H1 (cell line): ENCODE measurements at regions not wholly inside any gene's neighbourhood (a gene's known extent, or its start where the extent isn't known, plus 50 kb on each side); places are given as distances from the start of the nearest gene placed in this dataset.
A peak's percentile ranks its signal among the peaks of the same experiment; 100 is the strongest.

Experiments used
- CTCF ChIA-PET: fragments of 300-600 bp; sonication (Branson Sonifier 250); formaldehyde crosslinking; loops from one replicate; lab custom pipeline; 2021; ENCODE audit not compliant: partially characterized antibody; lab: Charles Lee
- POLR2A ChIA-PET: fragments of 300-600 bp; sonication (Branson Sonifier 250); formaldehyde crosslinking; loops from one replicate; lab custom pipeline; 2021; ENCODE audit warnings: inconsistent platforms; ENCODE audit not compliant: partially characterized antibody; lab: Charles Lee
- DNase-seq, 2 experiments: peaks; one replicate each; pipeline versions ENCODE4 v3.0.0 to v3.0.0-alpha.2; 2010 to 2022; ENCODE audit warnings: low spot score in 2 of 2, low read depth in 1 of 2, mixed read lengths in 1 of 2
- FAIRE-seq: peaks from 2 replicates; lab custom pipeline; 2011; peaks lifted over from hg19 to GRCh38; lab: Jason Lieb, UNC
- H2AFZ ChIP-seq: 2 replicates; pipeline ENCODE4 v1.8.1; 2012; ENCODE audit warnings: low read length, inconsistent platforms
- H2AK5ac ChIP-seq: 2 replicates; pipeline ENCODE4 v1.6.1; 2013; ENCODE audit warnings: low read depth, low read length
- H2BK120ac ChIP-seq: replicated peaks from 2 replicates; pipeline ENCODE3; 2013; ENCODE audit warnings: low read depth, low read length, inconsistent platforms
- H2BK12ac ChIP-seq: 2 replicates; pipeline ENCODE4 v1.6.1; 2013; ENCODE audit warnings: low read depth, low read length
- H2BK15ac ChIP-seq: 2 replicates; pipeline ENCODE4 v1.6.1; 2013; ENCODE audit warnings: low read length
- H2BK20ac ChIP-seq: 2 replicates; pipeline ENCODE4 v1.6.1; 2013; ENCODE audit warnings: low read length
- H2BK5ac ChIP-seq: 2 replicates; pipeline ENCODE4 v1.6.1; 2013; ENCODE audit warnings: low read depth, low read length
- H3K14ac ChIP-seq: 2 replicates; pipeline ENCODE4 v1.6.1; 2013; ENCODE audit warnings: inconsistent platforms; ENCODE audit not compliant: insufficient read length
- H3K18ac ChIP-seq: 2 replicates; pipeline ENCODE4 v1.6.1; 2013; ENCODE audit warnings: low read length; ENCODE audit errors: extremely low read depth
- H3K23ac ChIP-seq: 2 replicates; pipeline ENCODE4 v1.6.1; 2013; ENCODE audit warnings: inconsistent platforms; ENCODE audit not compliant: insufficient read length
- H3K23me2 ChIP-seq: 2 replicates; pipeline ENCODE4 v1.6.1; 2013; ENCODE audit warnings: low read depth, low read length
- H3K27ac ChIP-seq: 2 replicates; pipeline ENCODE4 v1.6.1; 2011; ENCODE audit warnings: low read depth, low read length, inconsistent platforms
- H3K27me3 ChIP-seq, 4 experiments: replicated peaks in 1 of 4; 1 replicate in 1 of 4; 2 replicates in 3 of 4; pipeline versions ENCODE4 v1.6.1 to v1.8.1; 2011 to 2013; ENCODE audit warnings: low read length in 3 of 4, mild to moderate bottlenecking in 3 of 4, inconsistent platforms in 2 of 4, mixed read lengths in 2 of 4, moderate library complexity in 1 of 4; ENCODE audit not compliant: control insufficient read depth in 3 of 4, insufficient read depth in 3 of 4; ENCODE audit errors: extremely low read depth in 1 of 4
- H3K36me3 ChIP-seq, 4 experiments: 2 replicates each; pipeline versions ENCODE4 v1.6.1 to v1.8.1; 2011 to 2013; ENCODE audit warnings: mild to moderate bottlenecking in 4 of 4, low read length in 3 of 4, moderate library complexity in 2 of 4, control low read depth in 1 of 4, inconsistent platforms in 1 of 4; ENCODE audit not compliant: insufficient read depth in 4 of 4, control insufficient read depth in 2 of 4
- H3K4ac ChIP-seq: replicated peaks from 2 replicates; pipeline ENCODE3; 2013; ENCODE audit warnings: low read length, low read depth, mixed read lengths, inconsistent platforms; ENCODE audit not compliant: insufficient read length
- H3K4me1 ChIP-seq, 4 experiments: replicated peaks in 1 of 4; 1 replicate in 1 of 4; 2 replicates in 3 of 4; pipeline versions ENCODE4 v1.6.1 to v1.8.1; 2011 to 2013; ENCODE audit warnings: low read length in 3 of 4, inconsistent platforms in 2 of 4, mixed read lengths in 1 of 4; ENCODE audit not compliant: insufficient read depth in 4 of 4, control insufficient read depth in 3 of 4
- H3K4me2 ChIP-seq, 2 experiments: 2 replicates each; pipeline versions ENCODE4 v1.6.1 to v1.8.1; 2011 to 2013; ENCODE audit warnings: low read depth in 2 of 2, low read length in 2 of 2, control low read depth in 1 of 2, inconsistent platforms in 1 of 2, mild to moderate bottlenecking in 1 of 2; ENCODE audit not compliant: insufficient read depth in 1 of 2
- H3K4me3 ChIP-seq, 4 experiments: fragments of 200-600, 300-600 bp in 1 of 4; sonication (generic), shearing (Covaris generic), sonication (Bioruptor Twin) in 1 of 4; 2 replicates each; pipeline versions ENCODE4 v1.5.1 to v1.8.1; 2011 to 2016; ENCODE audit warnings: low read length in 4 of 4, low read depth in 3 of 4, control low read depth in 2 of 4, inconsistent platforms in 2 of 4, mild to moderate bottlenecking in 2 of 4, mixed read lengths in 1 of 4, moderate library complexity in 1 of 4; ENCODE audit not compliant: insufficient read depth in 2 of 4; ENCODE audit errors: extremely low read depth in 1 of 4
- H3K56ac ChIP-seq: replicated peaks from 2 replicates; pipeline ENCODE3; 2013; ENCODE audit warnings: low read depth, mild to moderate bottlenecking, mixed read lengths, low read length, inconsistent platforms; ENCODE audit not compliant: insufficient read length
- H3K79me1 ChIP-seq: 2 replicates; pipeline ENCODE4 v1.6.1; 2013; ENCODE audit warnings: low read depth, low read length, control low read depth
- H3K79me2 ChIP-seq, 2 experiments: 2 replicates each; pipeline versions ENCODE4 v1.6.1 to v1.8.1; 2012 to 2013; ENCODE audit warnings: low read length in 2 of 2, mild to moderate bottlenecking in 2 of 2, inconsistent platforms in 1 of 2; ENCODE audit not compliant: insufficient read depth in 2 of 2, control insufficient read depth in 1 of 2
- H3K9ac ChIP-seq, 4 experiments: replicated peaks in 1 of 4; 1 replicate in 1 of 4; 2 replicates in 3 of 4; pipeline versions ENCODE4 v1.6.1 to v1.8.1; 2011 to 2013; ENCODE audit warnings: low read depth in 3 of 4, low read length in 3 of 4, control low read depth in 2 of 4, mild to moderate bottlenecking in 2 of 4, moderate library complexity in 2 of 4, inconsistent platforms in 1 of 4; ENCODE audit errors: extremely low read depth in 1 of 4
- H3K9me3 ChIP-seq, 2 experiments: 2 replicates each; pipeline versions ENCODE4 v1.6.1 to v1.8.1; 2012 to 2013; ENCODE audit warnings: mild to moderate bottlenecking in 2 of 2, moderate library complexity in 2 of 2, control low read depth in 1 of 2, inconsistent platforms in 1 of 2, low read depth in 1 of 2, low read length in 1 of 2, mixed read lengths in 1 of 2; ENCODE audit not compliant: insufficient read depth in 2 of 2
- H4K20me1 ChIP-seq, 2 experiments: replicated peaks in 1 of 2; 2 replicates each; pipeline versions ENCODE3 to v1.8.1; 2011 to 2013; ENCODE audit warnings: inconsistent platforms in 2 of 2, low read length in 2 of 2, mild to moderate bottlenecking in 1 of 2; ENCODE audit not compliant: insufficient read depth in 2 of 2, control insufficient read depth in 1 of 2
- H4K5ac ChIP-seq: 2 replicates; pipeline ENCODE4 v1.6.1; 2013; ENCODE audit warnings: low read length, low read depth, mixed read lengths, inconsistent platforms; ENCODE audit not compliant: insufficient read length
- H4K8ac ChIP-seq: 2 replicates; pipeline ENCODE4 v1.8.0; 2013; ENCODE audit warnings: mild to moderate bottlenecking, moderate library complexity, low read length, inconsistent platforms; ENCODE audit not compliant: insufficient read depth; ENCODE audit errors: extremely low read depth
- H4K91ac ChIP-seq: replicated peaks from 2 replicates; pipeline ENCODE3; 2013; ENCODE audit warnings: low read length, mixed read lengths, inconsistent platforms; ENCODE audit not compliant: insufficient read length
- CTBP2 ChIP-seq: IDR thresholded peaks from 2 replicates; pipeline ENCODE4 v1.7.0; 2011; ENCODE audit warnings: borderline replicate concordance, mild to moderate bottlenecking, moderate library complexity, mixed read lengths, low read length; ENCODE audit not compliant: insufficient read depth, insufficient read length
- EZH2 ChIP-seq: fragments of 200-600 bp; sonication (generic); IDR thresholded peaks from 2 replicates; pipeline ENCODE4 v1.7.1; 2012; ENCODE audit warnings: low read depth, mild to moderate bottlenecking, moderate library complexity, low read length, inconsistent platforms; ENCODE audit not compliant: severe bottlenecking
- GTF2F1 ChIP-seq: IDR thresholded peaks from 2 replicates; pipeline ENCODE4 v1.6.1; 2012; ENCODE audit warnings: low read depth, low read length, improper control_type of control experiment, borderline replicate concordance
- JUND ChIP-seq: IDR thresholded peaks from 2 replicates; pipeline ENCODE4 v1.6.1; 2011; ENCODE audit warnings: mild to moderate bottlenecking, improper control_type of control experiment, low read length
- KDM1A ChIP-seq: fragments of 200-600, 300-600 bp; sonication (generic); IDR thresholded peaks from 2 replicates; pipeline ENCODE4 v1.7.1; 2016; ENCODE audit warnings: mild to moderate bottlenecking, low read length, borderline replicate concordance
- RAD21 ChIP-seq, 2 experiments: IDR thresholded peaks in 1 of 2; conservative IDR thresholded peaks in 1 of 2; 2 replicates each; pipeline ENCODE4 v1.6.1; 2011; ENCODE audit warnings: low read depth in 2 of 2, low read length in 2 of 2, improper control_type of control experiment in 1 of 2, inconsistent platforms in 1 of 2, mild to moderate bottlenecking in 1 of 2, moderate library complexity in 1 of 2
- RBBP5 ChIP-seq: IDR thresholded peaks from 2 replicates; pipeline ENCODE4 v1.7.1; 2012; ENCODE audit warnings: low read depth, mild to moderate bottlenecking, inconsistent platforms, low read length, moderate library complexity, borderline replicate concordance
- TCF12 ChIP-seq: IDR thresholded peaks from 2 replicates; pipeline ENCODE4 v1.6.1; 2011; ENCODE audit warnings: low read depth, mild to moderate bottlenecking, low read length
- WGBS, 2 experiments: shearing (Covaris generic) in 1 of 2; methylation state at CpG; one replicate each; pipeline versions ENCODE4 v1.1.6 to v1.1.7; 2013 to 2015; ENCODE audit warnings: low lambda C conversion rate in 2 of 2, mixed read lengths in 2 of 2, inconsistent platforms in 1 of 2, low coverage in 1 of 2, missing lambda C conversion rate in 1 of 2; ENCODE audit not compliant: insufficient replicate concordance in 2 of 2, insufficient coverage in 1 of 2, insufficient read length in 1 of 2; ENCODE audit errors: extremely low coverage in 1 of 2, missing lambda C conversion rate in 1 of 2; 5-methylcytosine and 5-hydroxymethylcytosine counted together
- TF ChIP-seq, protein P1 (sequence below): IDR thresholded peaks from 2 replicates; pipeline ENCODE4 v1.6.1; 2011; ENCODE audit warnings: low read length, improper control_type of control experiment
- TF ChIP-seq, protein P2 (sequence below): IDR thresholded peaks from 2 replicates; pipeline ENCODE4 v1.6.1; 2012; ENCODE audit warnings: inconsistent platforms

DNA sequence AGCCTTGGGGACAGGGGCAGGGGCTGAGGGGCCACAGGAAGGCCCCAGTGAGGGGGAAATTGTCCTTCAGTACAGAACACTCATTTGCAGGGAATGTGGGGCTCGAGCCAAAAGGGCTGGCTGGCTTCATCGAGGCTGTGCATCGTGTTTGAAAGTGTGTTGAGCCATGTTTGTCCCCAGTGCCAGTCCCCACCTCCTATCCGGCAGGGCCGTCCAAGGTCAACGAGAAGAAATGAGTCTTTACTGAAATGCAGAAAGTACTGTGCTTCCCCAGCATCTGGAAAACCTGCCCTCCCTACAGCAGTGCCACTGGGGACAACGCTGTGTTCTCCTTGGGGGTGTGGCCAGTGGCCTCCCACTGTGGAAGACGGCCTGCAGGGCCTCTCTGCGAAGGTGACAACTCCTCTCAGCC lies 214.1 kb downstream of the KLF6 start:
- no peak overlapping the region for H3K18ac ChIP-seq
- DNase-seq: no peak
- no peak overlapping the region for H2BK5ac ChIP-seq
- H3K27ac ChIP-seq: no peak overlapping the region
- H2BK20ac ChIP-seq: no peak overlapping the region
- POLR2A ChIA-PET: no interaction called here
- H3K4me3 ChIP-seq: no peak overlapping the region
- no peak overlapping the region for H3K4me2 ChIP-seq
- H4K91ac ChIP-seq: no peak overlapping the region
- WGBS, 2 experiments: 87% methylated on average over 9 of the region's 9 CpGs; no CpG with 5 or more reads in 1 of the 2 experiments
- H3K36me3 ChIP-seq: no peaks in the 10 kb centered on the region
- TF ChIP-seq, protein P1, sequence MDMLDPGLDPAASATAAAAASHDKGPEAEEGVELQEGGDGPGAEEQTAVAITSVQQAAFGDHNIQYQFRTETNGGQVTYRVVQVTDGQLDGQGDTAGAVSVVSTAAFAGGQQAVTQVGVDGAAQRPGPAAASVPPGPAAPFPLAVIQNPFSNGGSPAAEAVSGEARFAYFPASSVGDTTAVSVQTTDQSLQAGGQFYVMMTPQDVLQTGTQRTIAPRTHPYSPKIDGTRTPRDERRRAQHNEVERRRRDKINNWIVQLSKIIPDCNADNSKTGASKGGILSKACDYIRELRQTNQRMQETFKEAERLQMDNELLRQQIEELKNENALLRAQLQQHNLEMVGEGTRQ: no peak
- TF ChIP-seq CTBP2 (no peak), JUND (no peak), GTF2F1 (no peak), TCF12 (no peak), RBBP5 (no peak), KDM1A (no peak), RAD21 (IDR thresholded peaks at IDR 0.05 in 1 of 2, conservative IDR thresholded peaks at IDR 0.05 in 1 of 2; ENCODE audit: low read depth in 2 of 2, low read length in 2 of 2) (no peak), EZH2 (no peak)
- TF ChIP-seq, protein P2, sequence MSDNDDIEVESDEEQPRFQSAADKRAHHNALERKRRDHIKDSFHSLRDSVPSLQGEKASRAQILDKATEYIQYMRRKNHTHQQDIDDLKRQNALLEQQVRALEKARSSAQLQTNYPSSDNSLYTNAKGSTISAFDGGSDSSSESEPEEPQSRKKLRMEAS: no peak
- TF ChIP-seq, all 59 proteins: peak for 0
- Histone ChIP-seq H3K27me3 (no peaks in the 10 kb centered on the region), H3K9me3 (peaks cover 1% of the 10 kb centered on the region in 2 experiments; a peak in 1 of 4 replicates), H4K20me1 (no peaks in the 10 kb centered on the region), H3K4ac (no peak overlapping the region), H2BK120ac (no peak overlapping the region), H2AK5ac (no peak overlapping the region), H3K23me2 (no peaks in the 10 kb centered on the region), H4K5ac (no peak overlapping the region), H2AFZ (peak overlapping the region; percentile 11; the same call in 1 of the 2 replicates), H3K14ac (no peak overlapping the region), H3K79me1 (no peaks in the 10 kb centered on the region), H3K9ac (no peak overlapping the region), H3K4me1 (peaks cover 0 to 2% (median 0%) of the 10 kb centered on the region in 4 experiments; a peak in 3 of 7 replicates), H2BK12ac (no peak overlapping the region), H3K23ac (no peak overlapping the region), H2BK15ac (no peak overlapping the region), H3K79me2 (no peaks in the 10 kb centered on the region), H3K56ac (no peak overlapping the region), H4K8ac (no peak overlapping the region; the same call in 1 of the 2 replicates)
- CTCF ChIA-PET: no interaction called here
- no peak for FAIRE-seq
